Endothelial cell of umbilical vein (primary cell): ENCODE measurements at regions not wholly inside any gene's neighbourhood (a gene's known extent, or its start where the extent isn't known, plus 50 kb on each side); places are given as distances from the start of the nearest gene placed in this dataset.

Source experiments
- BruUV-seq: library from RNA; stranded (reverse); fragments of 400-500 nt; replicated peaks from 2 replicates; lab custom pipeline; 2021; lab: Mats Ljungman, UMichigan
- CTCF ChIA-PET: fragments of 300-600, 350-600 bp; sonication (Branson Sonifier 250); formaldehyde crosslinking; loops from one replicate; lab custom pipeline; 2021; ENCODE audit warnings: antibody characterized with exemption, inconsistent platforms; lab: Charles Lee
- POLR2A ChIA-PET: fragments of 300-600, 350-600 bp; sonication (Branson Sonifier 250); formaldehyde crosslinking; loops from one replicate; lab custom pipeline; 2021; ENCODE audit warnings: antibody characterized with exemption, inconsistent platforms; lab: Charles Lee
- DNase-seq: peaks from one replicate; pipeline ENCODE4 v3.0.0-alpha.2; 2011; ENCODE audit warnings: low read depth, low spot score
- FAIRE-seq: peaks from 2 replicates; lab custom pipeline; 2011; peaks lifted over from hg19 to GRCh38; lab: Jason Lieb, UNC
- H2AFZ ChIP-seq: 2 replicates; pipeline ENCODE4 v1.6.0; 2012; ENCODE audit warnings: low read depth, low read length, control low read depth, inconsistent platforms
- H3K27ac ChIP-seq: 2 replicates; pipeline ENCODE4 v1.5.1; 2011; ENCODE audit warnings: low read depth, mild to moderate bottlenecking, control low read depth, low read length, moderate library complexity; ENCODE audit not compliant: insufficient read depth
- H3K27me3 ChIP-seq, 2 experiments: 2 replicates each; pipeline versions ENCODE4 v1.6.0 to v1.6.1; 2011; ENCODE audit warnings: low read length in 2 of 2, mixed read lengths in 1 of 2; ENCODE audit not compliant: control insufficient read depth in 2 of 2, insufficient read depth in 2 of 2
- H3K36me3 ChIP-seq, 2 experiments: 2 replicates in 1 of 2; 3 replicates in 1 of 2; pipeline ENCODE4 v1.5.1; 2011; ENCODE audit warnings: low read length in 2 of 2, mild to moderate bottlenecking in 1 of 2, moderate library complexity in 1 of 2; ENCODE audit not compliant: control insufficient read depth in 2 of 2, insufficient read depth in 2 of 2; ENCODE audit errors: extremely low read depth in 1 of 2
- H3K4me1 ChIP-seq: 3 replicates; pipeline ENCODE4 v1.5.1; 2011; ENCODE audit warnings: mild to moderate bottlenecking, low read length; ENCODE audit not compliant: control insufficient read depth, insufficient read depth; ENCODE audit errors: extremely low read depth
- H3K4me2 ChIP-seq: 2 replicates; pipeline ENCODE4 v1.6.1; 2011; ENCODE audit warnings: low read length, control low read depth, mixed read lengths; ENCODE audit not compliant: insufficient read depth
- H3K4me3 ChIP-seq, 3 experiments: fragments of 200-600 bp in 1 of 3; sonication (generic), shearing (Covaris generic) in 1 of 3; replicated peaks in 1 of 3; 2 replicates each; pipeline ENCODE4 v1.5.1; 2011 to 2016; ENCODE audit warnings: control low read depth in 3 of 3, low read length in 3 of 3, mild to moderate bottlenecking in 2 of 3, inconsistent platforms in 1 of 3, low read depth in 1 of 3, moderate library complexity in 1 of 3; ENCODE audit not compliant: insufficient read depth in 1 of 3
- H3K79me2 ChIP-seq: 2 replicates; pipeline ENCODE4 v1.6.0; 2012; ENCODE audit warnings: low read length, inconsistent platforms; ENCODE audit not compliant: control insufficient read depth, insufficient read depth
- H3K9ac ChIP-seq: replicated peaks from 2 replicates; pipeline ENCODE3; 2011; ENCODE audit warnings: low read length, control low read depth; ENCODE audit not compliant: insufficient read depth; ENCODE audit errors: extremely low read depth
- H3K9me1 ChIP-seq: replicated peaks from 3 replicates; pipeline ENCODE4 v1.6.0; 2011; ENCODE audit warnings: mild to moderate bottlenecking, low read length; ENCODE audit not compliant: control insufficient read depth, insufficient read depth; ENCODE audit errors: extremely low read depth
- H3K9me3 ChIP-seq: replicated peaks from 2 replicates; pipeline ENCODE4 v1.5.1; 2012; ENCODE audit warnings: low read length, inconsistent platforms; ENCODE audit not compliant: control insufficient read depth, insufficient read depth
- H4K20me1 ChIP-seq: replicated peaks from 2 replicates; pipeline ENCODE3; 2011; ENCODE audit warnings: mild to moderate bottlenecking, low read length; ENCODE audit not compliant: control insufficient read depth, insufficient read depth; ENCODE audit errors: extremely low read depth
- FOS ChIP-seq: IDR thresholded peaks from 2 replicates; pipeline ENCODE4 v1.6.1; 2011; ENCODE audit warnings: mild to moderate bottlenecking, low read length, moderate library complexity, borderline replicate concordance; ENCODE audit not compliant: insufficient read depth
- GATA2 ChIP-seq: IDR thresholded peaks from 2 replicates; pipeline ENCODE4 v1.7.0; 2011; ENCODE audit warnings: low read depth, mild to moderate bottlenecking, moderate library complexity, mixed read lengths, low read length; ENCODE audit not compliant: insufficient read length, insufficient read depth
- MYC ChIP-seq: IDR thresholded peaks from one replicate; pipeline ENCODE4 v1.6.1; 2011; ENCODE audit warnings: mild to moderate bottlenecking, low read depth, low read length
- POLR2A ChIP-seq: IDR thresholded peaks from 2 replicates; pipeline ENCODE4 v1.6.1; 2012; ENCODE audit warnings: low read depth, mild to moderate bottlenecking, control low read depth, low read length
- dilution Hi-C: fragments of 300-500 bp; cut with MboI; formaldehyde crosslinking; loops from one replicate; pipeline ENCODE4 v1.15.0; 2019; ENCODE audit warnings: low sequenced_read_pairs; ENCODE audit not compliant: extremely low pct_ligation_motif_present
- intact Hi-C: fragments of 100-400 bp; cut with micrococcal nuclease; formaldehyde crosslinking; loops from one replicate; pipeline ENCODE4 v1.10.0; 2022
- TF ChIP-seq, protein P1 (sequence below), 2 donors: IDR thresholded peaks; 1 replicate in 1 of 2; 2 replicates in 1 of 2; pipeline ENCODE4 v1.5.1; 2011; ENCODE audit warnings: low read length in 2 of 2, mild to moderate bottlenecking in 2 of 2, moderate library complexity in 2 of 2, control low read depth in 1 of 2, inconsistent platforms in 1 of 2, low read depth in 1 of 2; ENCODE audit not compliant: insufficient read depth in 1 of 2; ENCODE audit errors: extremely low read depth in 1 of 2

DNA sequence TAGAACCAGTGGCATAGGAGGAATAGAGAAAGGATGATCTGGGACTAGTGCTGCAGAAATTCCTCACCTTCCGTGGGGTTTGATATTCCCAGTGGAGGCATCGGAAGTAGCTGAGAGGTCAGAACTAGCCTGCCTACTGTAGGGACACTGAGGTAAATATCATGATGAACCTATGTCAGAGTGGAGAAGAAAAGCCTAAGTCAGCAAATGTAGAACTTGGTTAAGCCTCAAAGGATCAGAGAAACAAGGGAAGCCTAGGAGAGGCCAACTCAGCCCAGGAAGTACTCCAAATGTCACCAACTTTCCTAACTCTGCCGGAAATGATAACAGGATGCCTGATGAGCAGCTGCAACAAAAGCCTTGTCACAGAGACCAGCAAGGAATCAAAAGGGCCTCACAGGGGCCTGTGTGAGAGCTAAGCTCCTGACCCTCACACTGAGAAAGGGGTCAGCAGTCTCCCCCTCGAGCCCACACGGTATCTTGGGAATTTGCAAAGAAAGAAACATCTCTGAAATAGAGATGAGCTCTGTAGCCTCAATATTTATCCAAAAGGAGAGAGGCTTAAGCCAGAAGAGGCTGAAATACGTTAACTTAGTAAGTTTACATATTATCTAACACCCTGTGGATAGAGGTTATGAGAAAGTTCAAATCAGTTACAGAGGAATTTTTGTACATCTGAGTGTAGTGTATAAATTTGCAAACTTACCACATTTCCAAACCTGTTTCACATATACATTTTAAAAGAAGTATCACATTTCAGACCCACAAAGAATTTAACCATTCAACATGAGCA lies 1064.3 kb downstream of the DIAPH3 start:
- ChIA-PET CTCF (no interaction called here), POLR2A (no interaction called here)
- Histone ChIP-seq H3K27ac (no peak overlapping the region), H3K4me3 (no peak overlapping the region), H3K4me1 (peaks cover under 1% of the 10 kb centered on the region), H3K36me3 (no peaks in the 10 kb centered on the region), H3K4me2 (no peak overlapping the region), H3K27me3 (no peaks in the 10 kb centered on the region), H3K9me1 (no peaks in the 10 kb centered on the region), H2AFZ (peak overlapping the region; percentile 18), H3K9me3 (no peaks in the 10 kb centered on the region), H3K79me2 (no peaks in the 10 kb centered on the region), H4K20me1 (no peaks in the 10 kb centered on the region), H3K9ac (no peak overlapping the region)
- intact Hi-C loops, result no loop called here
- dilution Hi-C loops, result no loop called here
- FAIRE-seq (no peak), DNase-seq (no peak)
- TF ChIP-seq GATA2 (no peak), POLR2A (no peak), FOS (no peak), MYC (no peak)
- TF ChIP-seq, protein P1, sequence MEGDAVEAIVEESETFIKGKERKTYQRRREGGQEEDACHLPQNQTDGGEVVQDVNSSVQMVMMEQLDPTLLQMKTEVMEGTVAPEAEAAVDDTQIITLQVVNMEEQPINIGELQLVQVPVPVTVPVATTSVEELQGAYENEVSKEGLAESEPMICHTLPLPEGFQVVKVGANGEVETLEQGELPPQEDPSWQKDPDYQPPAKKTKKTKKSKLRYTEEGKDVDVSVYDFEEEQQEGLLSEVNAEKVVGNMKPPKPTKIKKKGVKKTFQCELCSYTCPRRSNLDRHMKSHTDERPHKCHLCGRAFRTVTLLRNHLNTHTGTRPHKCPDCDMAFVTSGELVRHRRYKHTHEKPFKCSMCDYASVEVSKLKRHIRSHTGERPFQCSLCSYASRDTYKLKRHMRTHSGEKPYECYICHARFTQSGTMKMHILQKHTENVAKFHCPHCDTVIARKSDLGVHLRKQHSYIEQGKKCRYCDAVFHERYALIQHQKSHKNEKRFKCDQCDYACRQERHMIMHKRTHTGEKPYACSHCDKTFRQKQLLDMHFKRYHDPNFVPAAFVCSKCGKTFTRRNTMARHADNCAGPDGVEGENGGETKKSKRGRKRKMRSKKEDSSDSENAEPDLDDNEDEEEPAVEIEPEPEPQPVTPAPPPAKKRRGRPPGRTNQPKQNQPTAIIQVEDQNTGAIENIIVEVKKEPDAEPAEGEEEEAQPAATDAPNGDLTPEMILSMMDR (IDR thresholded peaks at IDR 0.05; ENCODE audit: extremely low read depth in 1 of 2, insufficient read depth in 1 of 2, low read depth in 1 of 2, low read length in 2 of 2), result no peak
- BruUV-seq, result no TSS peak
